ENCODE measurements at regions not wholly inside any gene's neighbourhood (a gene's known extent, or its start where the extent isn't known, plus 50 kb on each side); places are given as distances from the start of the nearest gene placed in this dataset.

- Mint-ChIP-seq H3K4me3 (no peak overlapping the region), H3K4me1 (no peaks in the 10 kb centered on the region), H3K27ac (no peak overlapping the region), H3K9me3 (peaks cover 33% of the 10 kb centered on the region), H3K27me3 (ENCODE audit: insufficient read depth) (no peaks in the 10 kb centered on the region), H3K36me3 (ENCODE audit: low read depth) (peaks cover 2% of the 10 kb centered on the region)
- H3K36me3 ChIP-seq (ENCODE audit: control insufficient read depth, insufficient read depth, low read length), result no peaks in the 10 kb centered on the region
- peaks cover 9% of the 10 kb centered on the region for H3K9me3 ChIP-seq (ENCODE audit: control insufficient read depth, low read length)
- no peak overlapping the region for H3K4me3 ChIP-seq (ENCODE audit: low read length)
- H3K4me1 ChIP-seq (ENCODE audit: control insufficient read depth, insufficient read depth, low read length), result no peaks in the 10 kb centered on the region
- H3K27me3 ChIP-seq (ENCODE audit: control insufficient read depth, insufficient read depth, low read length, poor library complexity, severe bottlenecking), result no peaks in the 10 kb centered on the region
- no peak for DNase-seq
- 80 to 90% methylated on average over 1 of the region's 1 CpG for WGBS, 2 experiments (ENCODE audit: insufficient coverage in 1 of 2, insufficient read length in 1 of 2)
- H3K27ac ChIP-seq (ENCODE audit: low read depth, low read length), result no peak overlapping the region
- no peak overlapping the region for H3K9ac ChIP-seq (ENCODE audit: extremely low read depth, low read length, poor library complexity, severe bottlenecking)
- TF ChIP-seq, protein P1, sequence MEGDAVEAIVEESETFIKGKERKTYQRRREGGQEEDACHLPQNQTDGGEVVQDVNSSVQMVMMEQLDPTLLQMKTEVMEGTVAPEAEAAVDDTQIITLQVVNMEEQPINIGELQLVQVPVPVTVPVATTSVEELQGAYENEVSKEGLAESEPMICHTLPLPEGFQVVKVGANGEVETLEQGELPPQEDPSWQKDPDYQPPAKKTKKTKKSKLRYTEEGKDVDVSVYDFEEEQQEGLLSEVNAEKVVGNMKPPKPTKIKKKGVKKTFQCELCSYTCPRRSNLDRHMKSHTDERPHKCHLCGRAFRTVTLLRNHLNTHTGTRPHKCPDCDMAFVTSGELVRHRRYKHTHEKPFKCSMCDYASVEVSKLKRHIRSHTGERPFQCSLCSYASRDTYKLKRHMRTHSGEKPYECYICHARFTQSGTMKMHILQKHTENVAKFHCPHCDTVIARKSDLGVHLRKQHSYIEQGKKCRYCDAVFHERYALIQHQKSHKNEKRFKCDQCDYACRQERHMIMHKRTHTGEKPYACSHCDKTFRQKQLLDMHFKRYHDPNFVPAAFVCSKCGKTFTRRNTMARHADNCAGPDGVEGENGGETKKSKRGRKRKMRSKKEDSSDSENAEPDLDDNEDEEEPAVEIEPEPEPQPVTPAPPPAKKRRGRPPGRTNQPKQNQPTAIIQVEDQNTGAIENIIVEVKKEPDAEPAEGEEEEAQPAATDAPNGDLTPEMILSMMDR (conservative IDR thresholded peaks at IDR 0.05), result no peak
Measured at GRCh38 chr21:38188037-38188436, 68.8 kb upstream of the KCNJ15 start.

GRCh38 chr21:38196036-38196435 is 60.8 kb upstream of the KCNJ15 start:
- no peak overlapping the region for H3K27ac Mint-ChIP-seq
- H3K9ac ChIP-seq (ENCODE audit: extremely low read depth, low read length, poor library complexity, severe bottlenecking), result no peak overlapping the region
- H3K36me3 ChIP-seq (ENCODE audit: control insufficient read depth, insufficient read depth, low read length), result no peaks in the 10 kb centered on the region
- no peaks in the 10 kb centered on the region for H3K36me3 Mint-ChIP-seq (ENCODE audit: low read depth)
- no peaks in the 10 kb centered on the region for H3K27me3 ChIP-seq (ENCODE audit: control insufficient read depth, insufficient read depth, low read length, poor library complexity, severe bottlenecking)
- H3K9me3 ChIP-seq (ENCODE audit: control insufficient read depth, low read length), result no peaks in the 10 kb centered on the region
- no peak for DNase-seq
- TF ChIP-seq, protein P1 (conservative IDR thresholded peaks at IDR 0.05), result no peak
- H3K4me1 ChIP-seq (ENCODE audit: control insufficient read depth, insufficient read depth, low read length), result no peaks in the 10 kb centered on the region
- WGBS, 2 experiments (ENCODE audit: insufficient coverage in 1 of 2, insufficient read length in 1 of 2), result 90% methylated on average over 2 of the region's 2 CpGs; no CpG with 5 or more reads in 1 of the 2 experiments
- no peak overlapping the region for H3K4me3 ChIP-seq (ENCODE audit: low read length)
- peaks cover 2% of the 10 kb centered on the region for H3K27me3 Mint-ChIP-seq (ENCODE audit: insufficient read depth)
- peaks cover 26% of the 10 kb centered on the region for H3K9me3 Mint-ChIP-seq
- H3K4me1 Mint-ChIP-seq, result no peaks in the 10 kb centered on the region
- no peak overlapping the region for H3K27ac ChIP-seq (ENCODE audit: low read depth, low read length)
- H3K4me3 Mint-ChIP-seq, result no peak overlapping the region

DNA sequence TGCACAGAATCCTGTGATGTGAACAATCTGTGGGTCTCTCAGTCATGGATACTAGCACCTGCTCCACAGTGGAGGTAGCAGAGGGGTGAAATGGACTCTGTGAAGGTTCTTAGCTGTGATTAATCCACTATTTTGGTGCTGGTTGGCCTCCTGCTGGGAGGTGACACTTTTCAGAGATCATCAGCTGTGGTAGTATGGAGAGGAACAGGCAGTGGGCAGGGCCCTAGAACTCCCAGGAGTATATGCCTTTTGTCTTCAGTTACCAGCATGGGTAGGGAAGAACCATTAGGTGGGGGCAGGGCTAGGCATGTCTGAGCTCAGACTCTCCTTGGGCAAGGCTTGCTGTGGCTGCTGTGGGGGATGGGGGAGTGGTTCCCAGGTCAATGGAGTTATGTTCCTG is 54.0 kb upstream of the KCNJ15 start:
- peaks cover 7% of the 10 kb centered on the region for H3K27me3 Mint-ChIP-seq (ENCODE audit: insufficient read depth)
- peaks cover 7% of the 10 kb centered on the region for H3K4me1 Mint-ChIP-seq
- no peaks in the 10 kb centered on the region for H3K9me3 ChIP-seq (ENCODE audit: control insufficient read depth, low read length)
- no peak for DNase-seq
- no peak overlapping the region for H3K4me3 ChIP-seq (ENCODE audit: low read length)
- H3K27ac ChIP-seq (ENCODE audit: low read depth, low read length), result no peak overlapping the region
- H3K27me3 ChIP-seq (ENCODE audit: control insufficient read depth, insufficient read depth, low read length, poor library complexity, severe bottlenecking), result no peaks in the 10 kb centered on the region
- no peak overlapping the region for H3K4me3 Mint-ChIP-seq
- no peaks in the 10 kb centered on the region for H3K36me3 Mint-ChIP-seq (ENCODE audit: low read depth)
- H3K36me3 ChIP-seq (ENCODE audit: control insufficient read depth, insufficient read depth, low read length), result no peaks in the 10 kb centered on the region
- H3K4me1 ChIP-seq (ENCODE audit: control insufficient read depth, insufficient read depth, low read length), result no peaks in the 10 kb centered on the region
- H3K9me3 Mint-ChIP-seq, result peaks cover 2% of the 10 kb centered on the region
- H3K27ac Mint-ChIP-seq, result no peak overlapping the region
- no peak overlapping the region for H3K9ac ChIP-seq (ENCODE audit: extremely low read depth, low read length, poor library complexity, severe bottlenecking)
- TF ChIP-seq, protein P1 (conservative IDR thresholded peaks at IDR 0.05), result no peak
